WTC11 (cell line): ENCODE measurements at regions not wholly inside any gene's neighbourhood (a gene's known extent, or its start where the extent isn't known, plus 50 kb on each side); places are given as distances from the start of the nearest gene placed in this dataset.

ENCODE experiments used
- ATAC-seq: fragments of 200-7000 bp; cut with Tn5 transposase; 2 replicates; pipeline ENCODE4 v1.10.0; 2021; ENCODE audit warnings: mild to moderate bottlenecking, moderate library complexity
- CTCF ChIA-PET: fragments of 300-600 bp; sonication (Branson Sonifier 250); formaldehyde crosslinking; loops from one replicate; lab custom pipeline; 2021; ENCODE audit warnings: antibody characterized with exemption; lab: Charles Lee
- POLR2A ChIA-PET: fragments of 350-600 bp; sonication (Branson Sonifier 250); formaldehyde crosslinking; loops from one replicate; lab custom pipeline; 2021; ENCODE audit warnings: antibody characterized with exemption; lab: Charles Lee
- DNase-seq: peaks from one replicate; pipeline ENCODE4 v3.0.0; 2021; ENCODE audit warnings: low spot score
- H3K27ac Mint-ChIP-seq: 2 replicates; pipeline ENCODE4 v1.8.0; 2021; ENCODE audit warnings: mixed read lengths
- H3K27me3 Mint-ChIP-seq: 2 replicates; pipeline ENCODE4 v1.8.0; 2021; ENCODE audit warnings: low read depth, mild to moderate bottlenecking, moderate library complexity, mixed read lengths
- H3K36me3 Mint-ChIP-seq: 2 replicates; pipeline ENCODE4 v1.8.0; 2021; ENCODE audit warnings: mixed read lengths
- H3K4me1 Mint-ChIP-seq: 2 replicates; pipeline ENCODE4 v1.8.0; 2022; ENCODE audit warnings: mixed read lengths
- H3K4me3 Mint-ChIP-seq: 2 replicates; pipeline ENCODE4 v1.8.0; 2021; ENCODE audit warnings: mild to moderate bottlenecking, moderate library complexity, mixed read lengths
- H3K9me3 Mint-ChIP-seq: 2 replicates; pipeline ENCODE4 v1.8.0; 2021; ENCODE audit warnings: mixed read lengths
- CBFB ChIP-seq: sonication (generic); formaldehyde crosslinking; IDR thresholded peaks from 2 replicates; pipeline ENCODE4 v1.8.1; 2022; ENCODE audit warnings: mild to moderate bottlenecking, low read depth, missing genetic modification reagents
- CREB1 ChIP-seq: sonication (generic); formaldehyde crosslinking; IDR thresholded peaks from 2 replicates; pipeline ENCODE4 v1.8.0; 2023; ENCODE audit warnings: mild to moderate bottlenecking, missing genetic modification reagents
- ELF4 ChIP-seq: sonication (generic); formaldehyde crosslinking; IDR thresholded peaks from 2 replicates; pipeline ENCODE4 v1.8.1; 2022; ENCODE audit warnings: low read depth, mild to moderate bottlenecking, moderate library complexity, missing genetic modification reagents
- FOXK1 ChIP-seq: sonication (generic); formaldehyde crosslinking; IDR thresholded peaks from 2 replicates; pipeline ENCODE4 v1.8.0; 2022; ENCODE audit warnings: mild to moderate bottlenecking, moderate library complexity, missing genetic modification reagents
- GRHL2 ChIP-seq: fragments of 250-450 bp; sonication (Bioruptor Pico); IDR thresholded peaks from 2 replicates; pipeline ENCODE4 v1.8.0; 2022; ENCODE audit warnings: mild to moderate bottlenecking, moderate library complexity; ENCODE audit not compliant: insufficient replicate concordance, severe bottlenecking
- GTF2I ChIP-seq: fragments of 250-450 bp; sonication (Bioruptor Pico); conservative IDR thresholded peaks from 2 replicates; pipeline ENCODE4 v1.4.0; 2021; ENCODE audit warnings: mild to moderate bottlenecking
- MYBL2 ChIP-seq: sonication (generic); formaldehyde crosslinking; IDR thresholded peaks from 2 replicates; pipeline ENCODE4 v1.8.1; 2023; ENCODE audit warnings: mild to moderate bottlenecking, moderate library complexity, missing genetic modification reagents
- NR1H2 ChIP-seq: sonication (generic); formaldehyde crosslinking; IDR thresholded peaks from 2 replicates; pipeline ENCODE4 v1.9.0; 2021; ENCODE audit warnings: mild to moderate bottlenecking, moderate library complexity, missing genetic modification reagents
- NR2C2 ChIP-seq: sonication (generic); formaldehyde crosslinking; IDR thresholded peaks from 2 replicates; pipeline ENCODE4 v1.8.0; 2022; ENCODE audit warnings: mild to moderate bottlenecking, missing genetic modification reagents
- RELA ChIP-seq: sonication (generic); formaldehyde crosslinking; IDR thresholded peaks from 2 replicates; pipeline ENCODE4 v1.8.1; 2022; ENCODE audit warnings: missing genetic modification reagents, mild to moderate bottlenecking, borderline replicate concordance
- SMAD3 ChIP-seq: sonication (generic); formaldehyde crosslinking; IDR thresholded peaks from 2 replicates; pipeline ENCODE4 v1.8.0; 2022; ENCODE audit warnings: missing genetic modification reagents, mild to moderate bottlenecking, borderline replicate concordance
- TCF7 ChIP-seq: sonication (generic); formaldehyde crosslinking; IDR thresholded peaks from 2 replicates; pipeline ENCODE4 v1.8.0; 2022; ENCODE audit warnings: mild to moderate bottlenecking, low read depth, missing genetic modification reagents, moderate library complexity
- ZBTB21 ChIP-seq: sonication (generic); formaldehyde crosslinking; IDR thresholded peaks from 2 replicates; pipeline ENCODE4 v1.8.1; 2023; ENCODE audit warnings: mild to moderate bottlenecking, missing genetic modification reagents, borderline replicate concordance
- ZNF232 ChIP-seq: sonication (generic); formaldehyde crosslinking; IDR thresholded peaks from 2 replicates; pipeline ENCODE4 v1.8.0; 2022; ENCODE audit warnings: mild to moderate bottlenecking, missing genetic modification reagents
- ZNF317 ChIP-seq: sonication (generic); formaldehyde crosslinking; IDR thresholded peaks from 2 replicates; pipeline ENCODE4 v1.8.1; 2023; ENCODE audit warnings: low read depth, mild to moderate bottlenecking, moderate library complexity, missing genetic modification reagents, borderline replicate concordance
- TF ChIP-seq, protein P1 (sequence below): sonication (generic); formaldehyde crosslinking; IDR thresholded peaks from 2 replicates; pipeline ENCODE4 v1.8.1; 2022; ENCODE audit warnings: low read depth, missing genetic modification reagents, borderline replicate concordance
- TF ChIP-seq, protein P2 (sequence below): sonication (generic); formaldehyde crosslinking; IDR thresholded peaks from 2 replicates; pipeline ENCODE4 v1.8.0; 2022; ENCODE audit warnings: missing genetic modification reagents
- TF ChIP-seq, protein P3 (sequence below): sonication (generic); formaldehyde crosslinking; IDR thresholded peaks from 2 replicates; pipeline ENCODE4 v1.8.0; 2022; ENCODE audit warnings: mild to moderate bottlenecking, missing genetic modification reagents
- TF ChIP-seq, protein P4 (sequence below): sonication (generic); formaldehyde crosslinking; IDR thresholded peaks from 2 replicates; pipeline ENCODE4 v1.8.0; 2022; ENCODE audit warnings: mild to moderate bottlenecking, missing genetic modification reagents
- TF ChIP-seq, protein P5 (sequence below): sonication (generic); formaldehyde crosslinking; IDR thresholded peaks from 2 replicates; pipeline ENCODE4 v1.8.1; 2023; ENCODE audit warnings: mild to moderate bottlenecking, missing genetic modification reagents
- TF ChIP-seq, protein P6 (sequence below): sonication (generic); formaldehyde crosslinking; IDR thresholded peaks from 2 replicates; pipeline ENCODE4 v1.8.0; 2023; ENCODE audit warnings: mild to moderate bottlenecking, missing genetic modification reagents

DNA sequence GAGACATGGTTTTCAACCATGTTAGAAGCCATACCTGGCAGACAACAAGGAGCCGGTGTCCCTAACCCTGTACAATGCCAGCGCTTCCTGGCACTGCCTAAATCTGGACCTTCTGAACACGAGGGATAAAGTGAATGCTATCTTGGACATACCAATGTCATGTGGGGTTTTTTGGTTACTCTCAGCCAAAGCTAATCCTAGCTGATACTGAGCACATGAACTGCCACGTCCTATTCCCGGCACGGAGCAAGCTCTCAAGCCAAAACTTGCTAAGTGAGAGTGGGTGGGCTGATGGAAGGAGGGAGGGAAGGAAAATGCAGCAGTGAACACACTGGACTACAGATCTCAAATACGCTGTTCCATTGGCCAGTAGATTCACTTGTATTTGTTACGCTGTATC lies 226.1 kb downstream of the BCOR start (continued):
- no peak for TF ChIP-seq ZNF317 (CRISPR knock-in tag)

DNA sequence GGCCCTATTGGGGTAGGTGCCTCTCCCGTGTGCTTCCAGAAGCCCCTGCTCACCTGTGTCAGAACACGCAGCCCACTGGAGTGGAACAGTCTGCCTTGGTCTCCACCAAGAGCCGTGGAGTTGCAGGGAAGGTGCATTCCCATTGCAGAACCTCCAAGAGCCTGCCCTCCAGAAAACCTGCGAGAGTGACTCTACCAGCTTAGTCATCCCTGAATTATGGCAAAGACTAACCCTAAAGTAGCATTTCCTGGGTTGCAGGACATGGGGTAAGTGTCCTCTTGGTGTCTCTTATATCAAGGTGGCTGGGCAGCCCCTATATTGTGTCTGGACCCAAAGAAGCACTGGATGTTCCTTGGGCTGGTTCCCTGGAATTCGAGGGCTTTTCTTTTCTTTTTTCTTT lies 224.6 kb downstream of the BCOR start:
- H3K27me3 Mint-ChIP-seq: no peaks in the 10 kb centered on the region
- H3K27ac Mint-ChIP-seq: no peak overlapping the region
- ATAC-seq (no peak), DNase-seq (no peak)
- H3K4me1 Mint-ChIP-seq: peaks cover 13% of the 10 kb centered on the region
- no peak overlapping the region for H3K4me3 Mint-ChIP-seq
- TF ChIP-seq GRHL2 (CRISPR knock-in tag) (no peak), ELF4 (CRISPR knock-in tag) (no peak), ZNF317 (CRISPR knock-in tag) (no peak), ZBTB21 (CRISPR knock-in tag) (no peak), TCF7 (CRISPR knock-in tag) (no peak), CREB1 (CRISPR knock-in tag) (no peak), GTF2I (CRISPR knock-in tag) (no peak)
- TF ChIP-seq, protein P1, sequence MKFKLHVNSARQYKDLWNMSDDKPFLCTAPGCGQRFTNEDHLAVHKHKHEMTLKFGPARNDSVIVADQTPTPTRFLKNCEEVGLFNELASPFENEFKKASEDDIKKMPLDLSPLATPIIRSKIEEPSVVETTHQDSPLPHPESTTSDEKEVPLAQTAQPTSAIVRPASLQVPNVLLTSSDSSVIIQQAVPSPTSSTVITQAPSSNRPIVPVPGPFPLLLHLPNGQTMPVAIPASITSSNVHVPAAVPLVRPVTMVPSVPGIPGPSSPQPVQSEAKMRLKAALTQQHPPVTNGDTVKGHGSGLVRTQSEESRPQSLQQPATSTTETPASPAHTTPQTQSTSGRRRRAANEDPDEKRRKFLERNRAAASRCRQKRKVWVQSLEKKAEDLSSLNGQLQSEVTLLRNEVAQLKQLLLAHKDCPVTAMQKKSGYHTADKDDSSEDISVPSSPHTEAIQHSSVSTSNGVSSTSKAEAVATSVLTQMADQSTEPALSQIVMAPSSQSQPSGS (CRISPR knock-in tag): no peak
- TF ChIP-seq, protein P2, sequence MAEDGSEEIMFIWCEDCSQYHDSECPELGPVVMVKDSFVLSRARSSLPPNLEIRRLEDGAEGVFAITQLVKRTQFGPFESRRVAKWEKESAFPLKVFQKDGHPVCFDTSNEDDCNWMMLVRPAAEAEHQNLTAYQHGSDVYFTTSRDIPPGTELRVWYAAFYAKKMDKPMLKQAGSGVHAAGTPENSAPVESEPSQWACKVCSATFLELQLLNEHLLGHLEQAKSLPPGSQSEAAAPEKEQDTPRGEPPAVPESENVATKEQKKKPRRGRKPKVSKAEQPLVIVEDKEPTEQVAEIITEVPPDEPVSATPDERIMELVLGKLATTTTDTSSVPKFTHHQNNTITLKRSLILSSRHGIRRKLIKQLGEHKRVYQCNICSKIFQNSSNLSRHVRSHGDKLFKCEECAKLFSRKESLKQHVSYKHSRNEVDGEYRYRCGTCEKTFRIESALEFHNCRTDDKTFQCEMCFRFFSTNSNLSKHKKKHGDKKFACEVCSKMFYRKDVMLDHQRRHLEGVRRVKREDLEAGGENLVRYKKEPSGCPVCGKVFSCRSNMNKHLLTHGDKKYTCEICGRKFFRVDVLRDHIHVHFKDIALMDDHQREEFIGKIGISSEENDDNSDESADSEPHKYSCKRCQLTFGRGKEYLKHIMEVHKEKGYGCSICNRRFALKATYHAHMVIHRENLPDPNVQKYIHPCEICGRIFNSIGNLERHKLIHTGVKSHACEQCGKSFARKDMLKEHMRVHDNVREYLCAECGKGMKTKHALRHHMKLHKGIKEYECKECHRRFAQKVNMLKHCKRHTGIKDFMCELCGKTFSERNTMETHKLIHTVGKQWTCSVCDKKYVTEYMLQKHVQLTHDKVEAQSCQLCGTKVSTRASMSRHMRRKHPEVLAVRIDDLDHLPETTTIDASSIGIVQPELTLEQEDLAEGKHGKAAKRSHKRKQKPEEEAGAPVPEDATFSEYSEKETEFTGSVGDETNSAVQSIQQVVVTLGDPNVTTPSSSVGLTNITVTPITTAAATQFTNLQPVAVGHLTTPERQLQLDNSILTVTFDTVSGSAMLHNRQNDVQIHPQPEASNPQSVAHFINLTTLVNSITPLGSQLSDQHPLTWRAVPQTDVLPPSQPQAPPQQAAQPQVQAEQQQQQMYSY (CRISPR knock-in tag): no peak
- TF ChIP-seq, protein P3, sequence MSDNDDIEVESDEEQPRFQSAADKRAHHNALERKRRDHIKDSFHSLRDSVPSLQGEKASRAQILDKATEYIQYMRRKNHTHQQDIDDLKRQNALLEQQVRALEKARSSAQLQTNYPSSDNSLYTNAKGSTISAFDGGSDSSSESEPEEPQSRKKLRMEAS: no peak
- POLR2A ChIA-PET: no interaction called here
- no peaks in the 10 kb centered on the region for H3K36me3 Mint-ChIP-seq
- CTCF ChIA-PET: no interaction called here
- H3K9me3 Mint-ChIP-seq: no peaks in the 10 kb centered on the region

DNA sequence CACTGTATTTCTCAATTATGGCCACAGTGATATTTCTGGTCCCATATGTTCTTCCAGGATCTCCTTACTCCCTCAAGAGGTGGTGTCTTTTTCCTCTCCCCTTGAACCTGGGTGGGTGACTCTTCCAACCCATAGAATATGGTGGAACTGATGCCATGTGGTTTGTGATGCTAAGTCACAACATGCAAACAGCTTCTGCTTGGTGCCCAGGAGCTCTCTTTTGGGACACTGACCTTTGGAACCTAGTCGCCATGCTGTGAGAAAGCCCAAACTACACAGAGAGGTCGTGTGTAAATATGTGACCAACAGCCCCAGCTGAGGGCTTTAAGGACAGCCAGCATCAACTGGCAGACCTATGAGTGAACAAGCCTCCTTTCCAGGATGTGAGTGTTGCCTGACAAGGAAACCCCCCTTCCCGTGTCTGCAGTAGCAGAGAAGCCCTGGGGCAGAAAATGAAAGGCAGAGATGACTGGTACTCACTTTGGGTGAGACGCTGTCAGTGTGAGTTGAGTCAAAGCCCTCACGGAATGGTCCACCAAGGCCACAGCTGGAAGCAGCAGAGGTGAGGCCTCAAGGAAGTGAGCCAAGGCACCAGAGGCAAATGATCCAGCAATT lies 223.4 kb downstream of the BCOR start:
- Mint-ChIP-seq H3K9me3 (no peaks in the 10 kb centered on the region), H3K27me3 (no peaks in the 10 kb centered on the region; the same call in 1 of the 2 replicates), H3K27ac (no peak overlapping the region), H3K36me3 (no peaks in the 10 kb centered on the region), H3K4me3 (no peak overlapping the region), H3K4me1 (peaks cover 18% of the 10 kb centered on the region)
- CTCF ChIA-PET: no interaction called here
- ATAC-seq (no peak), DNase-seq (no peak)
- TF ChIP-seq SMAD3 (no peak), RELA (CRISPR knock-in tag) (no peak), CBFB (CRISPR knock-in tag) (no peak), NR1H2 (CRISPR knock-in tag) (no peak), MYBL2 (CRISPR knock-in tag) (no peak), TCF7 (CRISPR knock-in tag) (no peak), FOXK1 (CRISPR knock-in tag) (no peak), NR2C2 (CRISPR knock-in tag) (no peak), ZNF232 (CRISPR knock-in tag) (no peak)
- TF ChIP-seq, protein P4, sequence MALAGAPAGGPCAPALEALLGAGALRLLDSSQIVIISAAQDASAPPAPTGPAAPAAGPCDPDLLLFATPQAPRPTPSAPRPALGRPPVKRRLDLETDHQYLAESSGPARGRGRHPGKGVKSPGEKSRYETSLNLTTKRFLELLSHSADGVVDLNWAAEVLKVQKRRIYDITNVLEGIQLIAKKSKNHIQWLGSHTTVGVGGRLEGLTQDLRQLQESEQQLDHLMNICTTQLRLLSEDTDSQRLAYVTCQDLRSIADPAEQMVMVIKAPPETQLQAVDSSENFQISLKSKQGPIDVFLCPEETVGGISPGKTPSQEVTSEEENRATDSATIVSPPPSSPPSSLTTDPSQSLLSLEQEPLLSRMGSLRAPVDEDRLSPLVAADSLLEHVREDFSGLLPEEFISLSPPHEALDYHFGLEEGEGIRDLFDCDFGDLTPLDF: no peak
- TF ChIP-seq, protein P5, sequence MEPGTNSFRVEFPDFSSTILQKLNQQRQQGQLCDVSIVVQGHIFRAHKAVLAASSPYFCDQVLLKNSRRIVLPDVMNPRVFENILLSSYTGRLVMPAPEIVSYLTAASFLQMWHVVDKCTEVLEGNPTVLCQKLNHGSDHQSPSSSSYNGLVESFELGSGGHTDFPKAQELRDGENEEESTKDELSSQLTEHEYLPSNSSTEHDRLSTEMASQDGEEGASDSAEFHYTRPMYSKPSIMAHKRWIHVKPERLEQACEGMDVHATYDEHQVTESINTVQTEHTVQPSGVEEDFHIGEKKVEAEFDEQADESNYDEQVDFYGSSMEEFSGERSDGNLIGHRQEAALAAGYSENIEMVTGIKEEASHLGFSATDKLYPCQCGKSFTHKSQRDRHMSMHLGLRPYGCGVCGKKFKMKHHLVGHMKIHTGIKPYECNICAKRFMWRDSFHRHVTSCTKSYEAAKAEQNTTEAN (CRISPR knock-in tag): no peak
- TF ChIP-seq, protein P6, sequence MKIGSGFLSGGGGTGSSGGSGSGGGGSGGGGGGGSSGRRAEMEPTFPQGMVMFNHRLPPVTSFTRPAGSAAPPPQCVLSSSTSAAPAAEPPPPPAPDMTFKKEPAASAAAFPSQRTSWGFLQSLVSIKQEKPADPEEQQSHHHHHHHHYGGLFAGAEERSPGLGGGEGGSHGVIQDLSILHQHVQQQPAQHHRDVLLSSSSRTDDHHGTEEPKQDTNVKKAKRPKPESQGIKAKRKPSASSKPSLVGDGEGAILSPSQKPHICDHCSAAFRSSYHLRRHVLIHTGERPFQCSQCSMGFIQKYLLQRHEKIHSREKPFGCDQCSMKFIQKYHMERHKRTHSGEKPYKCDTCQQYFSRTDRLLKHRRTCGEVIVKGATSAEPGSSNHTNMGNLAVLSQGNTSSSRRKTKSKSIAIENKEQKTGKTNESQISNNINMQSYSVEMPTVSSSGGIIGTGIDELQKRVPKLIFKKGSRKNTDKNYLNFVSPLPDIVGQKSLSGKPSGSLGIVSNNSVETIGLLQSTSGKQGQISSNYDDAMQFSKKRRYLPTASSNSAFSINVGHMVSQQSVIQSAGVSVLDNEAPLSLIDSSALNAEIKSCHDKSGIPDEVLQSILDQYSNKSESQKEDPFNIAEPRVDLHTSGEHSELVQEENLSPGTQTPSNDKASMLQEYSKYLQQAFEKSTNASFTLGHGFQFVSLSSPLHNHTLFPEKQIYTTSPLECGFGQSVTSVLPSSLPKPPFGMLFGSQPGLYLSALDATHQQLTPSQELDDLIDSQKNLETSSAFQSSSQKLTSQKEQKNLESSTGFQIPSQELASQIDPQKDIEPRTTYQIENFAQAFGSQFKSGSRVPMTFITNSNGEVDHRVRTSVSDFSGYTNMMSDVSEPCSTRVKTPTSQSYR (CRISPR knock-in tag): no peak
- POLR2A ChIA-PET: interaction anchor here (1.0 kb wide), 1 partner anchor 76 kb away, joined by 3 read pairs; no protein-coding TSS in a partner anchor
